SK-N-SH (cell line): ENCODE measurements at regions not wholly inside any gene's neighbourhood (a gene's known extent, or its start where the extent isn't known, plus 50 kb on each side); places are given as distances from the start of the nearest gene placed in this dataset.

Experiments used
- CTCF ChIA-PET: fragments of 300-600, 350-600 bp; formaldehyde crosslinking; extraction: SDS; loops from one replicate; lab custom pipeline; 2021; lab: Yijun Ruan, JAX
- POLR2A ChIA-PET: fragments of 350-600 bp; sonication (Branson Sonifier 250); formaldehyde crosslinking; extraction: SDS; loops from one replicate; lab custom pipeline; 2020; ENCODE audit warnings: antibody characterized with exemption, inconsistent platforms; lab: Yijun Ruan, JAX
- DNase-seq: peaks from one replicate; pipeline ENCODE4 v3.0.0; 2012
- H2AFZ ChIP-seq: fragments of 200-600 bp; sonication (generic); 2 replicates; pipeline ENCODE4 v1.8.1; 2016; ENCODE audit warnings: antibody characterized with exemption, mild to moderate bottlenecking, low read depth
- H3F3A ChIP-seq: fragments of 200-600 bp; sonication (generic); replicated peaks from 2 replicates; pipeline ENCODE3; 2016; ENCODE audit warnings: antibody characterized with exemption, mild to moderate bottlenecking; ENCODE audit not compliant: insufficient read depth
- H3K27ac ChIP-seq, 2 experiments: fragments of 200-500 bp in 1 of 2; fragments of 200-600 bp in 1 of 2; sonication (Bioruptor generic) in 1 of 2; sonication (generic), shearing (Covaris generic) in 1 of 2; 2 replicates each; pipeline versions ENCODE4 v1.5.1 to v1.6.1; 2014 to 2016; ENCODE audit warnings: low read depth in 2 of 2, inconsistent platforms in 1 of 2, low read length in 1 of 2, mild to moderate bottlenecking in 1 of 2, mixed read lengths in 1 of 2
- H3K27me3 ChIP-seq: fragments of 200-600 bp; sonication (generic), shearing (Covaris generic); 2 replicates; pipeline ENCODE4 v1.6.1; 2016; ENCODE audit warnings: mixed run types; ENCODE audit not compliant: insufficient read depth
- H3K36me3 ChIP-seq, 2 experiments: fragments of 200-500 bp in 1 of 2; fragments of 200-600 bp in 1 of 2; sonication (Bioruptor generic) in 1 of 2; sonication (generic) in 1 of 2; replicated peaks in 1 of 2; 2 replicates each; pipeline versions ENCODE3 to v1.5.1; 2014 to 2016; ENCODE audit warnings: low read length in 1 of 2, mild to moderate bottlenecking in 1 of 2; ENCODE audit not compliant: insufficient read depth in 2 of 2, control insufficient read depth in 1 of 2
- H3K4me1 ChIP-seq, 2 experiments: fragments of 200-500 bp in 1 of 2; fragments of 200-600 bp in 1 of 2; sonication (Bioruptor generic) in 1 of 2; sonication (generic), shearing (Covaris generic) in 1 of 2; 2 replicates each; pipeline versions ENCODE4 v1.5.1 to v1.6.1; 2014 to 2016; ENCODE audit warnings: low read depth in 1 of 2, low read length in 1 of 2, mixed run types in 1 of 2; ENCODE audit not compliant: insufficient read depth in 2 of 2, control insufficient read depth in 1 of 2
- H3K4me2 ChIP-seq: fragments of 200-600 bp; sonication (generic), shearing (Covaris generic); 2 replicates; pipeline ENCODE4 v1.6.1; 2017; ENCODE audit warnings: mixed run types
- H3K4me3 ChIP-seq, 2 experiments: fragments of 200-500 bp in 1 of 2; fragments of 200-600 bp in 1 of 2; sonication (Bioruptor generic) in 1 of 2; sonication (generic), shearing (Covaris generic) in 1 of 2; 2 replicates each; pipeline versions ENCODE4 v1.5.1 to v1.8.1; 2014 to 2016; ENCODE audit warnings: low read depth in 2 of 2, inconsistent platforms in 1 of 2, low read length in 1 of 2, mild to moderate bottlenecking in 1 of 2, mixed read lengths in 1 of 2, moderate library complexity in 1 of 2
- H3K79me2 ChIP-seq: fragments of 200-600 bp; sonication (generic); 2 replicates; pipeline ENCODE4 v1.8.1; 2017; ENCODE audit warnings: mild to moderate bottlenecking; ENCODE audit not compliant: insufficient read depth
- H3K9ac ChIP-seq: fragments of 200-600 bp; sonication (generic); 2 replicates; pipeline ENCODE4 v1.6.1; 2017; ENCODE audit warnings: mixed run types
- H3K9me2 ChIP-seq: fragments of 200-600 bp; sonication (generic); 2 replicates; pipeline ENCODE4 v1.6.1; 2017; ENCODE audit warnings: mixed run types
- H3K9me3 ChIP-seq: fragments of 200-600 bp; sonication (generic); 2 replicates; pipeline ENCODE4 v1.6.1; 2017; ENCODE audit warnings: mixed run types, mild to moderate bottlenecking, moderate library complexity
- H4K20me1 ChIP-seq: fragments of 200-600 bp; sonication (generic); 2 replicates; pipeline ENCODE4 v1.6.1; 2017; ENCODE audit warnings: mild to moderate bottlenecking, mixed run types; ENCODE audit not compliant: insufficient read depth
- CHD2 ChIP-seq: fragments of 150-350 bp; IDR thresholded peaks from 2 replicates; pipeline ENCODE4 v1.6.1; 2018; ENCODE audit warnings: low read length; ENCODE audit not compliant: partially characterized antibody
- EZH2phosphoT487 ChIP-seq: fragments of 200-600 bp; sonication (generic); IDR thresholded peaks from 2 replicates; pipeline ENCODE4 v1.6.1; 2017; ENCODE audit warnings: low read depth, mixed run types, mild to moderate bottlenecking, antibody characterized with exemption, moderate library complexity, borderline replicate concordance
- FOSL2 ChIP-seq: IDR thresholded peaks from 2 replicates; pipeline ENCODE4 v1.4.0; 2012; ENCODE audit warnings: low read depth, mild to moderate bottlenecking, moderate library complexity, borderline replicate concordance
- GABPA ChIP-seq: IDR thresholded peaks from 2 replicates; pipeline ENCODE4 v1.4.0; 2012; ENCODE audit warnings: low read depth, mild to moderate bottlenecking
- GATA2 ChIP-seq: sonication (generic); formaldehyde crosslinking; IDR thresholded peaks from 2 replicates; pipeline ENCODE4 v1.5.0; 2020; ENCODE audit warnings: mild to moderate bottlenecking, missing genetic modification reagents
- JUND ChIP-seq: IDR thresholded peaks from 2 replicates; pipeline ENCODE4 v1.4.0; 2012
- MEF2A ChIP-seq: IDR thresholded peaks from 2 replicates; pipeline ENCODE4 v1.4.0; 2012; ENCODE audit warnings: low read depth, borderline replicate concordance
- MXI1 ChIP-seq: IDR thresholded peaks from 2 replicates; pipeline ENCODE4 v1.6.1; 2012; ENCODE audit warnings: mild to moderate bottlenecking, low read depth, low read length, improper control_type of control experiment
- NRF1 ChIP-seq: IDR thresholded peaks from 2 replicates; pipeline ENCODE4 v1.6.1; 2012; ENCODE audit warnings: low read depth, mild to moderate bottlenecking, low read length
- RFX5 ChIP-seq: IDR thresholded peaks from 2 replicates; pipeline ENCODE4 v1.6.1; 2012; ENCODE audit warnings: mild to moderate bottlenecking, improper control_type of control experiment, low read length
- SIN3A ChIP-seq: IDR thresholded peaks from 2 replicates; pipeline ENCODE4 v1.6.1; 2012; ENCODE audit warnings: low read depth, mild to moderate bottlenecking, low read length, moderate library complexity, borderline replicate concordance
- SMC3 ChIP-seq: IDR thresholded peaks from 2 replicates; pipeline ENCODE4 v1.6.1; 2012; ENCODE audit warnings: low read depth, low read length, improper control_type of control experiment
- TCF12 ChIP-seq: IDR thresholded peaks from 2 replicates; pipeline ENCODE4 v1.4.0; 2012
- TEAD4 ChIP-seq: IDR thresholded peaks from 2 replicates; pipeline ENCODE4 v1.4.0; 2012; ENCODE audit warnings: mild to moderate bottlenecking, borderline replicate concordance; ENCODE audit not compliant: insufficient read depth
- WGBS: methylation state at CpG from one replicate; pipeline ENCODE4 v1.1.6; 2017; ENCODE audit warnings: low lambda C conversion rate; 5-methylcytosine and 5-hydroxymethylcytosine counted together
- TF ChIP-seq, protein P1 (sequence below): IDR thresholded peaks from 2 replicates; pipeline ENCODE4 v1.4.0; 2012; ENCODE audit warnings: low read depth, borderline replicate concordance
- TF ChIP-seq, protein P2 (sequence below): fragments of 150-350 bp; IDR thresholded peaks from 2 replicates; pipeline ENCODE4 v1.6.1; 2017; ENCODE audit warnings: antibody characterized with exemption, low read length, low read depth, borderline replicate concordance
- TF ChIP-seq, protein P3 (sequence below): IDR thresholded peaks from 2 replicates; pipeline ENCODE4 v1.4.0; 2012; ENCODE audit warnings: low read depth, borderline replicate concordance
- TF ChIP-seq, protein P4 (sequence below): fragments of 150-350 bp; IDR thresholded peaks from 2 replicates; pipeline ENCODE4 v1.6.1; 2016; ENCODE audit warnings: mild to moderate bottlenecking, low read depth, low read length
- TF ChIP-seq, protein P5 (sequence below): IDR thresholded peaks from 2 replicates; pipeline ENCODE4 v1.6.1; 2012; ENCODE audit warnings: mild to moderate bottlenecking, low read depth, low read length, moderate library complexity

DNA sequence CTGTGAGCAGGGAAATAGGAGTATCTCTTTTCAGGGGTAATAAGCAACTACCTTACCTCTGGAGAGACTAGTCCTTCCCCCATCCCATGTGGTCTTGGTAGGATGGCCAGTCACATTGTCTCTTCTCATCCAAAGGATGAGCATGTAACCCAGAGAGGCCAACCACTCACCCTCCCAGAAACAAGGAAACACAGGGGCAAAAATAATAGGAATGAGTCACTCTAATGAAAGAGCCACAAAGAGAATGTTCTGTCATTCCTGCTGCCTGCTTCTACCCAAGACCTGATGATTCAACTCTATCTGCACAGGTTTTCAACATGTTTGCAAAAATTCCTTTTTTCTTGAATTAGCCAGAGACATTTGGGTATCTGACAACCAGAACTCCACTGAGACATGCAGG lies 99.3 kb upstream of the NFE2L3 start:
- H3K36me3 ChIP-seq, result no peaks in the 10 kb centered on the region
- no peaks in the 10 kb centered on the region for H3K79me2 ChIP-seq
- H3F3A ChIP-seq, result no peaks in the 10 kb centered on the region
- no peak overlapping the region for H2AFZ ChIP-seq
- no peaks in the 10 kb centered on the region for H3K9me2 ChIP-seq
- no peak overlapping the region for H3K4me2 ChIP-seq
- H3K27me3 ChIP-seq, result no peaks in the 10 kb centered on the region
- ChIA-PET CTCF (no interaction called here), POLR2A (no interaction called here)
- no peak for DNase-seq
- H4K20me1 ChIP-seq, result no peaks in the 10 kb centered on the region
- TF ChIP-seq MEF2A (no peak), TCF12 (no peak), TEAD4 (no peak), GATA2 (CRISPR knock-in tag) (no peak), SIN3A (no peak), SMC3 (no peak), GABPA (no peak), RFX5 (no peak), MXI1 (no peak), FOSL2 (no peak), JUND (no peak)
- TF ChIP-seq, protein P1, sequence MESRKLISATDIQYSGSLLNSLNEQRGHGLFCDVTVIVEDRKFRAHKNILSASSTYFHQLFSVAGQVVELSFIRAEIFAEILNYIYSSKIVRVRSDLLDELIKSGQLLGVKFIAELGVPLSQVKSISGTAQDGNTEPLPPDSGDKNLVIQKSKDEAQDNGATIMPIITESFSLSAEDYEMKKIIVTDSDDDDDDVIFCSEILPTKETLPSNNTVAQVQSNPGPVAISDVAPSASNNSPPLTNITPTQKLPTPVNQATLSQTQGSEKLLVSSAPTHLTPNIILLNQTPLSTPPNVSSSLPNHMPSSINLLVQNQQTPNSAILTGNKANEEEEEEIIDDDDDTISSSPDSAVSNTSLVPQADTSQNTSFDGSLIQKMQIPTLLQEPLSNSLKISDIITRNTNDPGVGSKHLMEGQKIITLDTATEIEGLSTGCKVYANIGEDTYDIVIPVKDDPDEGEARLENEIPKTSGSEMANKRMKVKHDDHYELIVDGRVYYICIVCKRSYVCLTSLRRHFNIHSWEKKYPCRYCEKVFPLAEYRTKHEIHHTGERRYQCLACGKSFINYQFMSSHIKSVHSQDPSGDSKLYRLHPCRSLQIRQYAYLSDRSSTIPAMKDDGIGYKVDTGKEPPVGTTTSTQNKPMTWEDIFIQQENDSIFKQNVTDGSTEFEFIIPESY, result no peak
- TF ChIP-seq, protein P2, sequence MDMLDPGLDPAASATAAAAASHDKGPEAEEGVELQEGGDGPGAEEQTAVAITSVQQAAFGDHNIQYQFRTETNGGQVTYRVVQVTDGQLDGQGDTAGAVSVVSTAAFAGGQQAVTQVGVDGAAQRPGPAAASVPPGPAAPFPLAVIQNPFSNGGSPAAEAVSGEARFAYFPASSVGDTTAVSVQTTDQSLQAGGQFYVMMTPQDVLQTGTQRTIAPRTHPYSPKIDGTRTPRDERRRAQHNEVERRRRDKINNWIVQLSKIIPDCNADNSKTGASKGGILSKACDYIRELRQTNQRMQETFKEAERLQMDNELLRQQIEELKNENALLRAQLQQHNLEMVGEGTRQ, result no peak
- no peak overlapping the region for H3K9ac ChIP-seq
- no peaks in the 10 kb centered on the region for H3K9me3 ChIP-seq
- no peaks in the 10 kb centered on the region for H3K4me1 ChIP-seq
- H3K4me3 ChIP-seq, result no peak overlapping the region
- H3K27ac ChIP-seq, result no peak overlapping the region

DNA sequence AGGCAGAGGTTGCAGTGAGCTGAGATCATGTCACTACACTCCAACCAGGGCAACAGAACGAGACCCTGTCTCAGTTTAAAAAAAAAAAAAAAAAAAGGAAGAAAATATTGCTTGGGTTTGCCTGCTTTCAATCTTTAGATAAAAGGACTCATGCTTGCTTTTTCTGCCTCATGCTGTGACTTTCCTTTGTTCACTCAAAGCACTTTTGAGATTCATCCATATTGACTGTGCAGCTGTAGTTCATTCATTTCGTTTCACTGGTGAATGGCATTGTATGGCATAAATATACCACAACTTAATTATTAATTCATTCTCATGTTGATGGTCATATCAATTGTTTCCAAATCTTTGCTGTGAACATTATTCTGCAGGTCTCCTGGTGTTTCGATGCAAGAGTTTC lies 97.6 kb upstream of the NFE2L3 start:
- no peaks in the 10 kb centered on the region for H3K9me3 ChIP-seq
- CTCF ChIA-PET, result interaction anchor here (0.9 to 1.3 kb wide), 2 partner anchors 157 to 162 kb away, joined by 3 read pairs; no protein-coding TSS in a partner anchor
- H4K20me1 ChIP-seq, result no peaks in the 10 kb centered on the region
- H3K27me3 ChIP-seq, result no peaks in the 10 kb centered on the region
- H3K9ac ChIP-seq, result no peak overlapping the region
- no peaks in the 10 kb centered on the region for H3K79me2 ChIP-seq
- H3K9me2 ChIP-seq, result no peaks in the 10 kb centered on the region
- H3K4me1 ChIP-seq, result no peaks in the 10 kb centered on the region
- no peak overlapping the region for H3K4me2 ChIP-seq
- no peaks in the 10 kb centered on the region for H3K36me3 ChIP-seq
- H3F3A ChIP-seq, result no peaks in the 10 kb centered on the region
- no peak overlapping the region for H3K27ac ChIP-seq
- no peak overlapping the region for H2AFZ ChIP-seq
- POLR2A ChIA-PET, result no interaction called here
- no peak overlapping the region for H3K4me3 ChIP-seq
- WGBS, result 17% methylated on average over 3 of the region's 3 CpGs
- no peak for DNase-seq
- no peak for TF ChIP-seq GABPA
- TF ChIP-seq, protein P3, sequence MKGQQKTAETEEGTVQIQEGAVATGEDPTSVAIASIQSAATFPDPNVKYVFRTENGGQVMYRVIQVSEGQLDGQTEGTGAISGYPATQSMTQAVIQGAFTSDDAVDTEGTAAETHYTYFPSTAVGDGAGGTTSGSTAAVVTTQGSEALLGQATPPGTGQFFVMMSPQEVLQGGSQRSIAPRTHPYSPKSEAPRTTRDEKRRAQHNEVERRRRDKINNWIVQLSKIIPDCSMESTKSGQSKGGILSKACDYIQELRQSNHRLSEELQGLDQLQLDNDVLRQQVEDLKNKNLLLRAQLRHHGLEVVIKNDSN, result no peak
- no peak for TF ChIP-seq CHD2
- no peak for TF ChIP-seq GATA2 (CRISPR knock-in tag)
- TF ChIP-seq TCF12, result no peak
- no peak for TF ChIP-seq EZH2phosphoT487
- no peak for TF ChIP-seq NRF1
- TF ChIP-seq, protein P4, sequence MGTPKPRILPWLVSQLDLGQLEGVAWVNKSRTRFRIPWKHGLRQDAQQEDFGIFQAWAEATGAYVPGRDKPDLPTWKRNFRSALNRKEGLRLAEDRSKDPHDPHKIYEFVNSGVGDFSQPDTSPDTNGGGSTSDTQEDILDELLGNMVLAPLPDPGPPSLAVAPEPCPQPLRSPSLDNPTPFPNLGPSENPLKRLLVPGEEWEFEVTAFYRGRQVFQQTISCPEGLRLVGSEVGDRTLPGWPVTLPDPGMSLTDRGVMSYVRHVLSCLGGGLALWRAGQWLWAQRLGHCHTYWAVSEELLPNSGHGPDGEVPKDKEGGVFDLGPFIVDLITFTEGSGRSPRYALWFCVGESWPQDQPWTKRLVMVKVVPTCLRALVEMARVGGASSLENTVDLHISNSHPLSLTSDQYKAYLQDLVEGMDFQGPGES, result no peak
- TF ChIP-seq, protein P5, sequence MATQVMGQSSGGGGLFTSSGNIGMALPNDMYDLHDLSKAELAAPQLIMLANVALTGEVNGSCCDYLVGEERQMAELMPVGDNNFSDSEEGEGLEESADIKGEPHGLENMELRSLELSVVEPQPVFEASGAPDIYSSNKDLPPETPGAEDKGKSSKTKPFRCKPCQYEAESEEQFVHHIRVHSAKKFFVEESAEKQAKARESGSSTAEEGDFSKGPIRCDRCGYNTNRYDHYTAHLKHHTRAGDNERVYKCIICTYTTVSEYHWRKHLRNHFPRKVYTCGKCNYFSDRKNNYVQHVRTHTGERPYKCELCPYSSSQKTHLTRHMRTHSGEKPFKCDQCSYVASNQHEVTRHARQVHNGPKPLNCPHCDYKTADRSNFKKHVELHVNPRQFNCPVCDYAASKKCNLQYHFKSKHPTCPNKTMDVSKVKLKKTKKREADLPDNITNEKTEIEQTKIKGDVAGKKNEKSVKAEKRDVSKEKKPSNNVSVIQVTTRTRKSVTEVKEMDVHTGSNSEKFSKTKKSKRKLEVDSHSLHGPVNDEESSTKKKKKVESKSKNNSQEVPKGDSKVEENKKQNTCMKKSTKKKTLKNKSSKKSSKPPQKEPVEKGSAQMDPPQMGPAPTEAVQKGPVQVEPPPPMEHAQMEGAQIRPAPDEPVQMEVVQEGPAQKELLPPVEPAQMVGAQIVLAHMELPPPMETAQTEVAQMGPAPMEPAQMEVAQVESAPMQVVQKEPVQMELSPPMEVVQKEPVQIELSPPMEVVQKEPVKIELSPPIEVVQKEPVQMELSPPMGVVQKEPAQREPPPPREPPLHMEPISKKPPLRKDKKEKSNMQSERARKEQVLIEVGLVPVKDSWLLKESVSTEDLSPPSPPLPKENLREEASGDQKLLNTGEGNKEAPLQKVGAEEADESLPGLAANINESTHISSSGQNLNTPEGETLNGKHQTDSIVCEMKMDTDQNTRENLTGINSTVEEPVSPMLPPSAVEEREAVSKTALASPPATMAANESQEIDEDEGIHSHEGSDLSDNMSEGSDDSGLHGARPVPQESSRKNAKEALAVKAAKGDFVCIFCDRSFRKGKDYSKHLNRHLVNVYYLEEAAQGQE, result no peak
- TF ChIP-seq JUND, result no peak
